CD4-positive, alpha-beta memory T cell (primary cell): ENCODE measurements at regions not wholly inside any gene's neighbourhood (a gene's known extent, or its start where the extent isn't known, plus 50 kb on each side); places are given as distances from the start of the nearest gene placed in this dataset.

Experiments used
- CTCF ChIA-PET: fragments of 350-600 bp; sonication (Branson Sonifier 250); formaldehyde crosslinking; loops from one replicate; lab custom pipeline; 2021; ENCODE audit warnings: inconsistent platforms; ENCODE audit not compliant: partially characterized antibody; lab: Charles Lee
- POLR2A ChIA-PET: fragments of 350-600 bp; sonication (Branson Sonifier 250); formaldehyde crosslinking; loops from one replicate; lab custom pipeline; 2021; ENCODE audit not compliant: partially characterized antibody; lab: Charles Lee
- DNase-seq, 5 donors: peaks; one replicate each; pipeline versions ENCODE4 v3.0.0 to v3.0.0-alpha.2; 2020 to 2022; ENCODE audit warnings: mixed read lengths in 1 of 5
- H3K27ac ChIP-seq: one replicate; pipeline ENCODE4 v1.7.0; 2013; ENCODE audit warnings: low read depth, low read length
- H3K27me3 ChIP-seq: 2 replicates; pipeline ENCODE4 v1.7.0; 2013; ENCODE audit warnings: mild to moderate bottlenecking, low read length, moderate library complexity; ENCODE audit not compliant: insufficient read depth
- H3K36me3 ChIP-seq: 2 replicates; pipeline ENCODE4 v1.7.0; 2013; ENCODE audit warnings: mild to moderate bottlenecking, low read length, moderate library complexity; ENCODE audit not compliant: insufficient read depth
- H3K4me1 ChIP-seq: 2 replicates; pipeline ENCODE4 v1.7.0; 2013; ENCODE audit warnings: mild to moderate bottlenecking, low read length, moderate library complexity; ENCODE audit not compliant: insufficient read depth
- H3K4me3 ChIP-seq, 2 donors: one replicate each; pipeline ENCODE4 v1.7.0; 2013; ENCODE audit warnings: low read length in 2 of 2, mild to moderate bottlenecking in 1 of 2
- H3K9me3 ChIP-seq, 2 donors: one replicate each; pipeline ENCODE4 v1.7.0; 2013; ENCODE audit warnings: low read length in 2 of 2, control low read depth in 1 of 2; ENCODE audit not compliant: control insufficient read depth in 1 of 2
- H3K27ac Mint-ChIP-seq, 7 donors: one replicate each; pipeline ENCODE4 v1.8.0; 2020 to 2021; ENCODE audit warnings: mixed read lengths in 7 of 7, mild to moderate bottlenecking in 6 of 7, inconsistent platforms in 3 of 7, moderate library complexity in 3 of 7
- H3K27me3 Mint-ChIP-seq, 2 donors: one replicate each; pipeline ENCODE4 v1.8.0; 2020 to 2021; ENCODE audit warnings: mixed read lengths in 2 of 2
- H3K36me3 Mint-ChIP-seq, 2 donors: one replicate each; pipeline ENCODE4 v1.8.0; 2020 to 2021; ENCODE audit warnings: mixed read lengths in 2 of 2, inconsistent platforms in 1 of 2, mild to moderate bottlenecking in 1 of 2
- H3K4me1 Mint-ChIP-seq, 4 donors: one replicate each; pipeline ENCODE4 v1.8.0; 2020 to 2021; ENCODE audit warnings: mixed read lengths in 4 of 4, mild to moderate bottlenecking in 1 of 4
- H3K4me3 Mint-ChIP-seq, 8 donors: one replicate each; pipeline ENCODE4 v1.8.0; 2020 to 2021; ENCODE audit warnings: mixed read lengths in 8 of 8, mild to moderate bottlenecking in 7 of 8, moderate library complexity in 6 of 8, inconsistent platforms in 3 of 8
- H3K9me3 Mint-ChIP-seq, 8 donors: one replicate each; pipeline ENCODE4 v1.8.0; 2020 to 2021; ENCODE audit warnings: mixed read lengths in 8 of 8, mild to moderate bottlenecking in 5 of 8, inconsistent platforms in 3 of 8, moderate library complexity in 1 of 8
- intact Hi-C: fragments of 100-400 bp; cut with micrococcal nuclease; formaldehyde crosslinking; loops from one replicate; pipeline ENCODE4 v1.15.1; 2023

DNA sequence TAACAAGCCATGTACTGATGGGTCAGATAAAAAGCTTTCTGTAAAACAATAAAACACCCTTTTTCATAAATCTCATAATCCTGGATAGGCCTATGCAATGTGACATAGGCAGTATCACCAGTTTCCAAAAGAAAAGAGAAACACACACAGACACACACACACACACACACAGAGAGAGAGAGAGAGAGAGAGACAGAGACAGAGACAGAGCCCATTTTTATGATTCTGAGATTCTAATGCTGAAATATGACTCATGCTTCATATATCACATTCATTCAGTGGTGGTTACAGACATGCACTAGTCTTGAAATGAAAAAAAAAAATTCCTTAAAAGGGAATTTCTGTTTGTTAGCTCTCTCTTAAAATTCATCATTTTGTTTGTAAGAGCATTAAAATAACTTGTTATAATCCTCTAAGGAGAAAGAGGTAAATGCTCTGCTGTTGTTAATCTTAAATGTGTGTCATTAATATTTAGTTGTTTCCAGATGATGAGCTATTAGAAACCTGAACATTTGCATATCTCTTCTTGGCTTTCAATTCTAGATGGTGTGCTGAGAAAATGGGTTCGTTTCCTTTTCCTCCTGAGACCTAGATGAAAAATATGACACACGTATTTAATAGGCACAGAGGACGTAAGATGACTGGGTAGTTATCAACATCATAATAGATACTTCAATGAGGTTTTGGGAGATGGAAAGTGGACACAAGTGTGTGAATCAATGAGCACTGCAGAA is 1598.7 kb upstream of the ACVR2A start:
- intact Hi-C loops = no loop called here
- no peaks in the 10 kb centered on the region for H3K27me3 ChIP-seq

DNA sequence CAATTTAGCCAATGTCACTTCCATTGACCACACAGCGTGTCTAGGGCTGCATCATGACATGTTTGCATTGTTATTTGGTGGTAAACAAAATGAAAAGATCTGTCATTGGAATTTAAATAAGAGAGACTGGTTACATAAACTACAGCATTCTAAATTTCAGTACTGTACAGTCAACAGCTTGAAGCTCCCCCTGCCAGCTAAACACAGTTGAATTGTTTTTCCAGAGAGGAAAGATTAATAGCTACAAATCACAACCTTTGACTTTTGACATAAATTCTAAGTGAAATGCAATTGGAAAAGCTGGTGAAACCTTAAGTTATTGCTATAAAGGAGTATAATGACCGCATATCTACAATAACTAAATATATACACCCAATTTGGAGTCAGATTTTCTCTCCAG is 1600.0 kb upstream of the ACVR2A start:
- H3K4me1 ChIP-seq = no peaks in the 10 kb centered on the region
- H3K27ac Mint-ChIP-seq = no peak overlapping the region
- H3K4me3 ChIP-seq = no peak overlapping the region
- H3K27ac ChIP-seq = no peak overlapping the region
- H3K4me3 Mint-ChIP-seq = no peak overlapping the region
- H3K27me3 Mint-ChIP-seq = no peaks in the 10 kb centered on the region
- no peaks in the 10 kb centered on the region for H3K4me1 Mint-ChIP-seq
- ChIA-PET CTCF (no interaction called here), POLR2A (no interaction called here)
- no peaks in the 10 kb centered on the region for H3K27me3 ChIP-seq
- no peaks in the 10 kb centered on the region for H3K36me3 ChIP-seq
- H3K9me3 ChIP-seq = no peaks in the 10 kb centered on the region
- no peaks in the 10 kb centered on the region for H3K36me3 Mint-ChIP-seq
- intact Hi-C loops = no loop called here
- H3K9me3 Mint-ChIP-seq = peaks cover 0 to 9% (median 2%) of the 10 kb centered on the region in 8 donors
- no peak for DNase-seq

More for the DNA sequence above, 1598.7 kb upstream of the ACVR2A start:
- no peak overlapping the region for H3K4me3 ChIP-seq
- ChIA-PET POLR2A (no interaction called here), CTCF (no interaction called here)
- peaks cover 0 to 9% (median 2%) of the 10 kb centered on the region in 8 donors for H3K9me3 Mint-ChIP-seq
- H3K4me3 Mint-ChIP-seq = no peak overlapping the region
- H3K27me3 Mint-ChIP-seq = no peaks in the 10 kb centered on the region
- H3K36me3 Mint-ChIP-seq = no peaks in the 10 kb centered on the region
- H3K9me3 ChIP-seq = no peaks in the 10 kb centered on the region
- no peak for DNase-seq
- H3K4me1 Mint-ChIP-seq = no peaks in the 10 kb centered on the region
- no peak overlapping the region for H3K27ac Mint-ChIP-seq
- no peaks in the 10 kb centered on the region for H3K4me1 ChIP-seq
- H3K27ac ChIP-seq = no peak overlapping the region
- no peaks in the 10 kb centered on the region for H3K36me3 ChIP-seq

DNA sequence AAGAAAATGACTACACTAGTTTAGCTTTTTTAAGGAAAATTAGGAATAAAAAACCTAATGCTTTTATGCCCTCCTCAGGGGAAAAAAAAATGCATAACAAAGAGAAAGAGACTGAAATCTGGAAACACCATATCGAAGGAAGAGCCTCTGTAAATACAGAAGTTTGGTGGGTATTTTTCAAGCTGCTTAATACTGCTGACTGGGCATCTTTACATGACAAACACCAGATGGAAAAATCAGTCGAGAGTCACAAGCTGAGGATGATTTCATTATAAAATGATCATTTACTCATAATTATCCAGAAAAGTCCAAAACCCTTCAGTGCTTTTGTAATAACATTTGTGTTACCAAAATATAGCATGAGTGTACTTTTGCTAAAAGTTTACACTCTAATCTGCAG is 1600.7 kb upstream of the ACVR2A start:
- no peak for DNase-seq
- POLR2A ChIA-PET = no interaction called here
- intact Hi-C loops = no loop called here
- CTCF ChIA-PET = no interaction called here
- no peak overlapping the region for H3K27ac ChIP-seq
- H3K36me3 ChIP-seq = no peaks in the 10 kb centered on the region
- no peaks in the 10 kb centered on the region for H3K4me1 ChIP-seq
- H3K27me3 ChIP-seq = no peaks in the 10 kb centered on the region
- Mint-ChIP-seq H3K9me3 (peaks cover 0 to 12% (median 4%) of the 10 kb centered on the region in 8 donors), H3K4me3 (no peak overlapping the region), H3K36me3 (no peaks in the 10 kb centered on the region), H3K27me3 (no peaks in the 10 kb centered on the region), H3K27ac (no peak overlapping the region), H3K4me1 (no peaks in the 10 kb centered on the region)
- H3K4me3 ChIP-seq = no peak overlapping the region
- H3K9me3 ChIP-seq = no peaks in the 10 kb centered on the region

DNA sequence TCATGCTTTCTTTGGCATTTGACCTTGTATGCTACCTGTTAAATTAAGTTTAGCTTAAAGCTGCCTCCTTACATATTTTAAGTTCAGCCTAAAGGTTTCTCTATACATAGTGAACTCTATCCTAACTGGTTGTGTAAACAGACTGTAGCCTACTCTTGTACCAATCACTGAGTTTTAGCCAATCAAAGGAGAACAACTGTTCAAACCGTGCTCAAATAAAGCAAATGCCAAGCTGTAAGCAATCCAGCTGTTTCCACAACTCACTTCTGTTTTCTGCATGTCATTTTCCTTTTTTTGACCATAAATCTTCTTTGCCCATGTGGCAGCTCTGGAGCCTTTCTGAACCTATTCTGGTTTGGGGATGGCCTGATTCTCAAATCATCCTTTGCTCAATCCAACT is 1603.8 kb upstream of the ACVR2A start:
- Mint-ChIP-seq H3K27ac (no peak overlapping the region), H3K4me3 (no peak overlapping the region), H3K36me3 (no peaks in the 10 kb centered on the region), H3K27me3 (no peaks in the 10 kb centered on the region), H3K4me1 (no peaks in the 10 kb centered on the region), H3K9me3 (peaks cover 0 to 12% (median 4%) of the 10 kb centered on the region in 8 donors)
- no peaks in the 10 kb centered on the region for H3K36me3 ChIP-seq
- CTCF ChIA-PET = no interaction called here
- no peaks in the 10 kb centered on the region for H3K27me3 ChIP-seq
- no peak for DNase-seq
- H3K4me3 ChIP-seq = no peak overlapping the region
- intact Hi-C loops = no loop called here
- POLR2A ChIA-PET = no interaction called here
- no peaks in the 10 kb centered on the region for H3K4me1 ChIP-seq
- H3K27ac ChIP-seq = no peak overlapping the region
- H3K9me3 ChIP-seq = no peaks in the 10 kb centered on the region

DNA sequence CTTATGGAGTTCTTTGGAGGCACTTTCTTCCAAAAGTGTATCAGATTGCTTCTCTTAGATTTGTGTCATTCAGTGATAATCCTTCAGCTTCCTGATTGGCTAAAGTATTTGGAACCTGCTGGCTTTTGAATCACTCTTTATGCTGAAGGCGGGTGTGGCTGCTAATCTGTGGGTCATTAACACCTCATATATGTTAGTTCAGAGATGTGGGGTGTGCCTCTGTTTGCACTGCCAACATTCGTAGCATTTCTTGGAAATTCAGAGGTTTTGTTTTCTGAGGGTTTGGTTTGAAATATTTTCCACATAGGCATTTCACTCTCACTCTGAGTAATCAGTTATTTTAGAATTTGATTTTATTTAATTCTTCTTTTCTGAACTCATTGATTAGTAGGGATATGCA is 1604.4 kb upstream of the ACVR2A start:
- intact Hi-C loops = no loop called here

DNA sequence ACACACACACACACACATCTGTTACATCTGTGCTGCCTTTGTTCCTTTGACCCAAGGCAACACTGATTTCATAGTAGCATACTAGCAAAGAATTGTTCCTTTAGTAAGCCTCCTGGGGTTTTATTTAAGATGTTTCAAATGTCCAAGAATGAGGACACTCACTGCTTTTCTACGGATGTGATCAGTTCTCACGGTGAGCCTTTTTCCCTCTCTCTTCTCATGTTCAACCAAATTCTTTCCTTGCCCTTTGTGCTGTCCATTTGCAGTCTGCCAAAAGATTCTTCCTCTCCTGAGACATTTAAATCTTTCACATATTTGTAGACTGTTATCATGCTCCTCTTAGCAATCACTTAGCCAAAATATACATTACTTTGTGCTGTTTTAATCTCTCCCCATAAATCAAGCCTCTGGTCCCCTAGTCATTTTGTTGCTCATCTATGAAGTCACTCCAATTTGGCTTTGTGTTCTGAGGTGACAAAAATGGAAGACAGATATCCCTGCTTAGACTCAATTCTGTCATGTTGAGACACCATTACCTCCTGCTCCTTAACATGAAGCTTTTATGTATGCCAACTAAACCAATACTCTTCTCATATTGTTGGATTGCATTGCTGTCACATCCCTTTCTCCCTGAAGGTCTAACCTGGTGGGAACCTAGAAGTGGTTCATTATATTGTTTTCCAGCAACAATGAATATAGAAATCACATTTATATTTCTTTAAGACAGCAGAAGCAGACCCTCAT is 1605.3 kb upstream of the ACVR2A start:
- Histone ChIP-seq H3K27ac (no peak overlapping the region), H3K9me3 (no peaks in the 10 kb centered on the region), H3K36me3 (no peaks in the 10 kb centered on the region), H3K4me3 (no peak overlapping the region), H3K27me3 (no peaks in the 10 kb centered on the region), H3K4me1 (no peaks in the 10 kb centered on the region)
- no peaks in the 10 kb centered on the region for H3K4me1 Mint-ChIP-seq
- H3K4me3 Mint-ChIP-seq = no peak overlapping the region
- H3K27ac Mint-ChIP-seq = no peak overlapping the region
- no peaks in the 10 kb centered on the region for H3K36me3 Mint-ChIP-seq
- intact Hi-C loops = no loop called here
- POLR2A ChIA-PET = no interaction called here
- CTCF ChIA-PET = no interaction called here
- H3K9me3 Mint-ChIP-seq = peaks cover 0 to 12% (median 3%) of the 10 kb centered on the region in 8 donors
- no peak for DNase-seq
- H3K27me3 Mint-ChIP-seq = no peaks in the 10 kb centered on the region

More for the DNA sequence above, 1604.4 kb upstream of the ACVR2A start:
- no peaks in the 10 kb centered on the region for H3K9me3 ChIP-seq
- no peak for DNase-seq
- no peaks in the 10 kb centered on the region for H3K27me3 ChIP-seq
- no peaks in the 10 kb centered on the region for H3K36me3 ChIP-seq
- Mint-ChIP-seq H3K4me3 (no peak overlapping the region), H3K9me3 (peaks cover 0 to 12% (median 4%) of the 10 kb centered on the region in 8 donors), H3K27me3 (no peaks in the 10 kb centered on the region), H3K36me3 (no peaks in the 10 kb centered on the region), H3K27ac (no peak overlapping the region), H3K4me1 (no peaks in the 10 kb centered on the region)
- CTCF ChIA-PET = no interaction called here
- H3K4me1 ChIP-seq = no peaks in the 10 kb centered on the region
- H3K27ac ChIP-seq = no peak overlapping the region
- H3K4me3 ChIP-seq = no peak overlapping the region
- POLR2A ChIA-PET = no interaction called here

DNA sequence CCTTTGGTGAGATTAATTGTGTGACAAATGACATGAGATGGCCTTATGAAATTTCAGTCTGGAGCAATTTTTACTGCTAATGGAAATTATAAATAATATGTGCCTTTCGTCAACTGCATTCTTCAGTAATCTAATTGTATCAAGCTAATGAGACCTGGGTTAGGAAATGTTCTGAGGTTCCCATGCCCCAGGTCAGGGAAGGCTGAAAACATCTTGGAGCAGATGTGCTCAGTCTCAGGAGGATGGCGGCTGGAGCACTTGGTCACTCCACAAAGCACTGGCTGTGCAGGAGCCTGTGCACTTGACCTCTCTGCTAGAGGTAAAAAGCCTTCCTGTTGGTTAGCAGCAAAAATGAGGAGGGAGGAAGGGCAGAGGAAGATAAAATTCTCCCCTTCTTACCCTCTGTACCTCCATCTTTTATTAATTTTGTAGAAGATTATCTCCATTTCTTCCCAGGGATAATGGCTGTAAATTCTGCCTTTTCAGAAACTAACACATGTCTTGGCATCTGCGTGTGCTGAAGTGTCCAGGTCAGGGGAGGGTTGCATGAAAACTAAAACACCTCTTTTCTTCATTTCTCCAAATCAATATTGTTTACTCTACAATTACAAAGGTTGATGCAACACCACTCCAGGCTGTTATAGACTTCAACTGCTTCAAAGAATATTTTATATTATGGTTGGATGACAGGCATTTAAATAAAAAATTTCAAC is 1606.4 kb upstream of the ACVR2A start:
- intact Hi-C loops = no loop called here
- Histone ChIP-seq H3K27me3 (no peaks in the 10 kb centered on the region), H3K4me1 (no peaks in the 10 kb centered on the region), H3K36me3 (no peaks in the 10 kb centered on the region), H3K27ac (no peak overlapping the region), H3K9me3 (no peaks in the 10 kb centered on the region), H3K4me3 (no peak overlapping the region)
- no peaks in the 10 kb centered on the region for H3K4me1 Mint-ChIP-seq
- H3K36me3 Mint-ChIP-seq = no peaks in the 10 kb centered on the region
- H3K27ac Mint-ChIP-seq = no peak overlapping the region
- no peak for DNase-seq
- POLR2A ChIA-PET = no interaction called here
- CTCF ChIA-PET = no interaction called here
- H3K9me3 Mint-ChIP-seq = peaks cover 0 to 12% (median 2%) of the 10 kb centered on the region in 8 donors
- H3K4me3 Mint-ChIP-seq = no peak overlapping the region
- no peaks in the 10 kb centered on the region for H3K27me3 Mint-ChIP-seq
